Chondrocyte (in vitro differentiated cells): ENCODE measurements at regions not wholly inside any gene's neighbourhood (a gene's known extent, or its start where the extent isn't known, plus 50 kb on each side); places are given as distances from the start of the nearest gene placed in this dataset.

ENCODE experiments used
- DNase-seq: peaks from one replicate; pipeline ENCODE4 v3.0.0; 2021; ENCODE audit warnings: mixed read lengths, low spot score
- H3K27ac Mint-ChIP-seq: one replicate; pipeline ENCODE4 v1.8.0; 2021; ENCODE audit warnings: mild to moderate bottlenecking, moderate library complexity, mixed read lengths; ENCODE audit not compliant: unreplicated experiment
- H3K27me3 Mint-ChIP-seq: 2 replicates; pipeline ENCODE4 v1.8.0; 2021; ENCODE audit warnings: low read depth, mixed read lengths
- H3K36me3 Mint-ChIP-seq: 2 replicates; pipeline ENCODE4 v1.8.0; 2021; ENCODE audit warnings: low read depth, mixed read lengths
- H3K4me1 Mint-ChIP-seq: 2 replicates; pipeline ENCODE4 v1.8.0; 2021; ENCODE audit warnings: low read depth, mild to moderate bottlenecking, mixed read lengths
- H3K4me3 Mint-ChIP-seq: one replicate; pipeline ENCODE4 v1.8.0; 2021; ENCODE audit warnings: mild to moderate bottlenecking, moderate library complexity, mixed read lengths; ENCODE audit not compliant: unreplicated experiment
- H3K9me3 Mint-ChIP-seq: 2 replicates; pipeline ENCODE4 v1.8.0; 2021; ENCODE audit warnings: low read depth, mixed read lengths
- CTCF ChIP-seq: fragments of 200-600 bp; sonication (generic); IDR thresholded peaks from 2 replicates; pipeline ENCODE4 v1.5.0; 2021; ENCODE audit warnings: antibody characterized with exemption, mild to moderate bottlenecking, moderate library complexity

- H3K36me3 Mint-ChIP-seq, result no peaks in the 10 kb centered on the region
- no peak for DNase-seq
- no peak overlapping the region for H3K4me3 Mint-ChIP-seq
- peaks cover 10% of the 10 kb centered on the region for H3K4me1 Mint-ChIP-seq
- TF ChIP-seq CTCF, result no peak
- H3K9me3 Mint-ChIP-seq, result peaks cover 25% of the 10 kb centered on the region
- H3K27me3 Mint-ChIP-seq, result no peaks in the 10 kb centered on the region
- no peak overlapping the region for H3K27ac Mint-ChIP-seq
Measured at GRCh38 chrX:39304746-39305145, 503.5 kb downstream of the MID1IP1 start.

GRCh38 chrX:39307488-39307887 is 506.2 kb downstream of the MID1IP1 start:
- Mint-ChIP-seq H3K27me3 (no peaks in the 10 kb centered on the region), H3K9me3 (peaks cover 22% of the 10 kb centered on the region)
- TF ChIP-seq CTCF, result no peak

GRCh38 chrX:39308126-39308525 is 506.9 kb downstream of the MID1IP1 start:
- H3K4me1 Mint-ChIP-seq, result peaks cover 16% of the 10 kb centered on the region
- no peak overlapping the region for H3K27ac Mint-ChIP-seq
- no peak for DNase-seq
- no peak overlapping the region for H3K4me3 Mint-ChIP-seq
- no peaks in the 10 kb centered on the region for H3K27me3 Mint-ChIP-seq
- H3K9me3 Mint-ChIP-seq, result peaks cover 19% of the 10 kb centered on the region
- TF ChIP-seq CTCF, result no peak
- no peaks in the 10 kb centered on the region for H3K36me3 Mint-ChIP-seq

More at GRCh38 chrX:39307488-39307887, 506.2 kb downstream of the MID1IP1 start:
- Mint-ChIP-seq H3K4me3 (no peak overlapping the region), H3K4me1 (peaks cover 16% of the 10 kb centered on the region), H3K36me3 (no peaks in the 10 kb centered on the region), H3K27ac (no peak overlapping the region)
- DNase-seq, result no peak

- Mint-ChIP-seq H3K27ac (no peak overlapping the region), H3K4me3 (no peak overlapping the region), H3K9me3 (peaks cover 23% of the 10 kb centered on the region)
Measured at GRCh38 chrX:39309018-39309635, 507.9 kb downstream of the MID1IP1 start.

GRCh38 chrX:39309721-39310152 is 508.5 kb downstream of the MID1IP1 start:
- H3K27ac Mint-ChIP-seq, result no peak overlapping the region
- no peaks in the 10 kb centered on the region for H3K36me3 Mint-ChIP-seq
- TF ChIP-seq CTCF, result no peak
- DNase-seq, result no peak
- peaks cover 19% of the 10 kb centered on the region for H3K9me3 Mint-ChIP-seq
- H3K27me3 Mint-ChIP-seq, result peaks cover 6% of the 10 kb centered on the region
- H3K4me1 Mint-ChIP-seq, result peaks cover 16% of the 10 kb centered on the region
- H3K4me3 Mint-ChIP-seq, result no peak overlapping the region

More at GRCh38 chrX:39309018-39309635, 507.9 kb downstream of the MID1IP1 start:
- no peak for DNase-seq
- peaks cover 6% of the 10 kb centered on the region for H3K27me3 Mint-ChIP-seq
- no peak for TF ChIP-seq CTCF
- no peaks in the 10 kb centered on the region for H3K36me3 Mint-ChIP-seq
- H3K4me1 Mint-ChIP-seq, result peaks cover 16% of the 10 kb centered on the region
